Stimulated activated naive CD8-positive, alpha-beta T cell treated with anti-CD3 and anti-CD28 coated beads, Interleukin-15, Interleukin-2, amounts not matched to agents 100 ng/mL and 50 ng/mL, for 24 hours (primary cell): ENCODE measurements at regions not wholly inside any gene's neighbourhood (a gene's known extent, or its start where the extent isn't known, plus 50 kb on each side); places are given as distances from the start of the nearest gene placed in this dataset.

Source experiments
- H3K27ac Mint-ChIP-seq: one replicate; pipeline ENCODE4 v1.8.0; 2021; ENCODE audit warnings: mild to moderate bottlenecking, mixed read lengths
- H3K27me3 Mint-ChIP-seq: one replicate; pipeline ENCODE4 v1.8.0; 2021; ENCODE audit warnings: mixed read lengths
- H3K36me3 Mint-ChIP-seq: one replicate; pipeline ENCODE4 v1.8.0; 2021; ENCODE audit warnings: low read depth, mixed read lengths
- H3K4me1 Mint-ChIP-seq: one replicate; pipeline ENCODE4 v1.8.0; 2021; ENCODE audit warnings: low read depth, mixed read lengths
- H3K4me3 Mint-ChIP-seq: one replicate; pipeline ENCODE4 v1.8.0; 2021; ENCODE audit warnings: mild to moderate bottlenecking, mixed read lengths
- H3K9me3 Mint-ChIP-seq: one replicate; pipeline ENCODE4 v1.8.0; 2021; ENCODE audit warnings: mixed read lengths

GRCh38 chrX:65610481-65610880 lies 57.0 kb upstream of the MSN start:
- no peak overlapping the region for H3K27ac Mint-ChIP-seq
- H3K4me1 Mint-ChIP-seq: peaks cover 61% of the 10 kb centered on the region
- H3K9me3 Mint-ChIP-seq: no peaks in the 10 kb centered on the region
- no peaks in the 10 kb centered on the region for H3K27me3 Mint-ChIP-seq
- peaks cover 1% of the 10 kb centered on the region for H3K36me3 Mint-ChIP-seq
- no peak overlapping the region for H3K4me3 Mint-ChIP-seq

GRCh38 chrX:65610040-65610439 lies 57.4 kb upstream of the MSN start:
- Mint-ChIP-seq H3K4me3 (no peak overlapping the region), H3K9me3 (no peaks in the 10 kb centered on the region), H3K36me3 (peaks cover 5% of the 10 kb centered on the region), H3K27ac (peak overlapping the region; percentile 61), H3K4me1 (peaks cover 65% of the 10 kb centered on the region), H3K27me3 (no peaks in the 10 kb centered on the region)

- Mint-ChIP-seq H3K27ac (peak overlapping the region; percentile 8), H3K9me3 (no peaks in the 10 kb centered on the region), H3K36me3 (peaks cover 10% of the 10 kb centered on the region), H3K4me3 (no peak overlapping the region), H3K27me3 (no peaks in the 10 kb centered on the region), H3K4me1 (peaks cover 73% of the 10 kb centered on the region)
Measured at GRCh38 chrX:65609237-65609636, 58.2 kb upstream of the MSN start.

- Mint-ChIP-seq H3K4me3 (no peak overlapping the region), H3K27me3 (no peaks in the 10 kb centered on the region), H3K4me1 (peaks cover 74% of the 10 kb centered on the region), H3K27ac (peak overlapping the region; percentile 19), H3K36me3 (peaks cover 10% of the 10 kb centered on the region), H3K9me3 (no peaks in the 10 kb centered on the region)
Measured at GRCh38 chrX:65608026-65608425, 59.4 kb upstream of the MSN start.

- Mint-ChIP-seq H3K36me3 (peaks cover 10% of the 10 kb centered on the region), H3K4me1 (peaks cover 81% of the 10 kb centered on the region), H3K9me3 (no peaks in the 10 kb centered on the region), H3K27me3 (no peaks in the 10 kb centered on the region), H3K27ac (peak overlapping the region; percentile 75), H3K4me3 (peak overlapping the region; percentile 16)
Measured at GRCh38 chrX:65607070-65607742, 60.2 kb upstream of the MSN start.

- no peaks in the 10 kb centered on the region for H3K27me3 Mint-ChIP-seq
- H3K27ac Mint-ChIP-seq: peak overlapping the region; percentile 91
- no peak overlapping the region for H3K4me3 Mint-ChIP-seq
- peaks cover 10% of the 10 kb centered on the region for H3K36me3 Mint-ChIP-seq
- no peaks in the 10 kb centered on the region for H3K9me3 Mint-ChIP-seq
- H3K4me1 Mint-ChIP-seq: peaks cover 90% of the 10 kb centered on the region
Measured at GRCh38 chrX:65602221-65602560, 65.3 kb upstream of the MSN start.

- peak overlapping the region; percentile 91 for H3K27ac Mint-ChIP-seq
- H3K4me1 Mint-ChIP-seq: peaks cover 90% of the 10 kb centered on the region
- no peaks in the 10 kb centered on the region for H3K9me3 Mint-ChIP-seq
- H3K4me3 Mint-ChIP-seq: peak overlapping the region; percentile 43
- H3K36me3 Mint-ChIP-seq: peaks cover 10% of the 10 kb centered on the region
- no peaks in the 10 kb centered on the region for H3K27me3 Mint-ChIP-seq
Measured at GRCh38 chrX:65601530-65602220, 65.8 kb upstream of the MSN start.

GRCh38 chrX:65601126-65601525 lies 66.3 kb upstream of the MSN start:
- H3K27ac Mint-ChIP-seq: peak overlapping the region; percentile 91
- peaks cover 10% of the 10 kb centered on the region for H3K36me3 Mint-ChIP-seq
- H3K9me3 Mint-ChIP-seq: no peaks in the 10 kb centered on the region
- no peaks in the 10 kb centered on the region for H3K27me3 Mint-ChIP-seq
- peak overlapping the region; percentile 43 for H3K4me3 Mint-ChIP-seq
- H3K4me1 Mint-ChIP-seq: peaks cover 91% of the 10 kb centered on the region

- Mint-ChIP-seq H3K9me3 (no peaks in the 10 kb centered on the region), H3K4me1 (peaks cover 93% of the 10 kb centered on the region), H3K27ac (peak overlapping the region; percentile 91), H3K4me3 (peak overlapping the region; percentile 63), H3K27me3 (no peaks in the 10 kb centered on the region), H3K36me3 (peaks cover 5% of the 10 kb centered on the region)
Measured at GRCh38 chrX:65600106-65600505, 65.5 kb upstream of the LAS1L start.

- H3K27me3 Mint-ChIP-seq: no peaks in the 10 kb centered on the region
- no peaks in the 10 kb centered on the region for H3K36me3 Mint-ChIP-seq
- H3K9me3 Mint-ChIP-seq: no peaks in the 10 kb centered on the region
- peaks cover 93% of the 10 kb centered on the region for H3K4me1 Mint-ChIP-seq
- peak overlapping the region; percentile 96 for H3K27ac Mint-ChIP-seq
- peak overlapping the region; percentile 82 for H3K4me3 Mint-ChIP-seq
Measured at GRCh38 chrX:65598559-65599147, 64.1 kb upstream of the LAS1L start.

- peak overlapping the region; percentile 96 for H3K27ac Mint-ChIP-seq
- no peaks in the 10 kb centered on the region for H3K27me3 Mint-ChIP-seq
- H3K4me1 Mint-ChIP-seq: peaks cover 74% of the 10 kb centered on the region
- H3K36me3 Mint-ChIP-seq: no peaks in the 10 kb centered on the region
- no peaks in the 10 kb centered on the region for H3K9me3 Mint-ChIP-seq
- H3K4me3 Mint-ChIP-seq: peak overlapping the region; percentile 62
Measured at GRCh38 chrX:65596270-65597034, 61.9 kb upstream of the LAS1L start.

- H3K4me1 Mint-ChIP-seq: peaks cover 64% of the 10 kb centered on the region
- peak overlapping the region; percentile 62 for H3K4me3 Mint-ChIP-seq
- no peaks in the 10 kb centered on the region for H3K9me3 Mint-ChIP-seq
- peak overlapping the region; percentile 96 for H3K27ac Mint-ChIP-seq
- no peaks in the 10 kb centered on the region for H3K36me3 Mint-ChIP-seq
- no peaks in the 10 kb centered on the region for H3K27me3 Mint-ChIP-seq
Measured at GRCh38 chrX:65595460-65595876, 60.9 kb upstream of the LAS1L start.

- Mint-ChIP-seq H3K4me1 (peaks cover 26% of the 10 kb centered on the region), H3K27me3 (no peaks in the 10 kb centered on the region), H3K4me3 (no peak overlapping the region), H3K9me3 (no peaks in the 10 kb centered on the region), H3K36me3 (no peaks in the 10 kb centered on the region), H3K27ac (no peak overlapping the region)
Measured at GRCh38 chrX:65591206-65591605, 56.6 kb upstream of the LAS1L start.

GRCh38 chrX:65589304-65589703 lies 54.7 kb upstream of the LAS1L start:
- Mint-ChIP-seq H3K27ac (no peak overlapping the region), H3K27me3 (no peaks in the 10 kb centered on the region), H3K36me3 (no peaks in the 10 kb centered on the region), H3K9me3 (no peaks in the 10 kb centered on the region), H3K4me1 (peaks cover 7% of the 10 kb centered on the region), H3K4me3 (no peak overlapping the region)

- Mint-ChIP-seq H3K4me1 (peaks cover 2% of the 10 kb centered on the region), H3K4me3 (no peak overlapping the region), H3K27me3 (no peaks in the 10 kb centered on the region), H3K27ac (no peak overlapping the region), H3K9me3 (no peaks in the 10 kb centered on the region), H3K36me3 (no peaks in the 10 kb centered on the region)
Measured at GRCh38 chrX:65588795-65589194, 54.2 kb upstream of the LAS1L start.
